ENCODE measurements at regions not wholly inside any gene's neighbourhood (a gene's known extent, or its start where the extent isn't known, plus 50 kb on each side); places are given as distances from the start of the nearest gene placed in this dataset.

DNA sequence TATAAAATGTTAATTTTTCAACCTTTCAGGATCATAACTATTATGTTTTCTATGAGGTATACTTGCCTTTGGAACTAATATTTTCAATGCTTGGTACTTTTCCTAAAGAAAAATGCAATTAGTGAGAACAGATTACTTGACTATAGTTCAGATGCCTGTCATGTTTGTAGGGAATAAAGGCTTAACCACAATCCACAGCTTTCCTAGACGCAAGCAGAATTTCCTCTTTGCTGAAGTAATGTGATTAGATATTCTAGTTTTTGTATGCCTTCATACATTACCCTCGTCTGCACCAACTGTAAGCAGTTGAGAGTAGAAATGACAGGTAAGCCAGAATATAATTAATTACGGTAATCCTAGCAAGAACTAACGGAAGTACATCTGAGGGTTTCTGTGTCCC, 581.4 kb upstream of the MMS22L start:
- TF ChIP-seq, protein P1, sequence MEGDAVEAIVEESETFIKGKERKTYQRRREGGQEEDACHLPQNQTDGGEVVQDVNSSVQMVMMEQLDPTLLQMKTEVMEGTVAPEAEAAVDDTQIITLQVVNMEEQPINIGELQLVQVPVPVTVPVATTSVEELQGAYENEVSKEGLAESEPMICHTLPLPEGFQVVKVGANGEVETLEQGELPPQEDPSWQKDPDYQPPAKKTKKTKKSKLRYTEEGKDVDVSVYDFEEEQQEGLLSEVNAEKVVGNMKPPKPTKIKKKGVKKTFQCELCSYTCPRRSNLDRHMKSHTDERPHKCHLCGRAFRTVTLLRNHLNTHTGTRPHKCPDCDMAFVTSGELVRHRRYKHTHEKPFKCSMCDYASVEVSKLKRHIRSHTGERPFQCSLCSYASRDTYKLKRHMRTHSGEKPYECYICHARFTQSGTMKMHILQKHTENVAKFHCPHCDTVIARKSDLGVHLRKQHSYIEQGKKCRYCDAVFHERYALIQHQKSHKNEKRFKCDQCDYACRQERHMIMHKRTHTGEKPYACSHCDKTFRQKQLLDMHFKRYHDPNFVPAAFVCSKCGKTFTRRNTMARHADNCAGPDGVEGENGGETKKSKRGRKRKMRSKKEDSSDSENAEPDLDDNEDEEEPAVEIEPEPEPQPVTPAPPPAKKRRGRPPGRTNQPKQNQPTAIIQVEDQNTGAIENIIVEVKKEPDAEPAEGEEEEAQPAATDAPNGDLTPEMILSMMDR (IDR thresholded peaks at IDR 0.05 in 2 of 3, conservative IDR thresholded peaks at IDR 0.05 in 1 of 3; ENCODE audit: borderline replicate concordance in 1 of 3, insufficient read depth in 1 of 3, low read depth in 2 of 3, low read length in 2 of 3): no peak
- TF ChIP-seq, protein P2, sequence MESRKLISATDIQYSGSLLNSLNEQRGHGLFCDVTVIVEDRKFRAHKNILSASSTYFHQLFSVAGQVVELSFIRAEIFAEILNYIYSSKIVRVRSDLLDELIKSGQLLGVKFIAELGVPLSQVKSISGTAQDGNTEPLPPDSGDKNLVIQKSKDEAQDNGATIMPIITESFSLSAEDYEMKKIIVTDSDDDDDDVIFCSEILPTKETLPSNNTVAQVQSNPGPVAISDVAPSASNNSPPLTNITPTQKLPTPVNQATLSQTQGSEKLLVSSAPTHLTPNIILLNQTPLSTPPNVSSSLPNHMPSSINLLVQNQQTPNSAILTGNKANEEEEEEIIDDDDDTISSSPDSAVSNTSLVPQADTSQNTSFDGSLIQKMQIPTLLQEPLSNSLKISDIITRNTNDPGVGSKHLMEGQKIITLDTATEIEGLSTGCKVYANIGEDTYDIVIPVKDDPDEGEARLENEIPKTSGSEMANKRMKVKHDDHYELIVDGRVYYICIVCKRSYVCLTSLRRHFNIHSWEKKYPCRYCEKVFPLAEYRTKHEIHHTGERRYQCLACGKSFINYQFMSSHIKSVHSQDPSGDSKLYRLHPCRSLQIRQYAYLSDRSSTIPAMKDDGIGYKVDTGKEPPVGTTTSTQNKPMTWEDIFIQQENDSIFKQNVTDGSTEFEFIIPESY (IDR thresholded peaks at IDR 0.05; ENCODE audit: extremely low read depth, insufficient replicate concordance, low read length): no peak
- no peak for TF ChIP-seq JUND (IDR thresholded peaks at IDR 0.05)
- TF ChIP-seq CEBPB (IDR thresholded peaks at IDR 0.05; ENCODE audit: low read depth): no peak
- no peak for TF ChIP-seq ZNF274 (IDR thresholded peaks at IDR 0.05; ENCODE audit: low read depth, low read length)
- no peak for TF ChIP-seq SP1 (IDR thresholded peaks at IDR 0.05; ENCODE audit: low read depth)

Measured in HCT116 (cell line).